Activated B cell treated with CpG ODN at 0.5 μM for 24 hours (primary cell): ENCODE measurements at regions not wholly inside any gene's neighbourhood (a gene's known extent, or its start where the extent isn't known, plus 50 kb on each side); places are given as distances from the start of the nearest gene placed in this dataset.

ENCODE experiments used
- ATAC-seq: fragments of 200-7000 bp; cut with Tn5 transposase; one replicate; pipeline ENCODE4 v1.10.0; 2021; ENCODE audit warnings: low read depth, mild to moderate bottlenecking, moderate library complexity
- CTCF ChIA-PET: fragments of 350-600 bp; sonication (Branson Sonifier 250); formaldehyde crosslinking; loops from one replicate; lab custom pipeline; 2021; ENCODE audit warnings: antibody characterized with exemption; lab: Charles Lee
- POLR2A ChIA-PET: fragments of 350-600 bp; sonication (Branson Sonifier 250); formaldehyde crosslinking; loops from one replicate; lab custom pipeline; 2021; ENCODE audit warnings: antibody characterized with exemption; lab: Charles Lee
- DNase-seq: peaks from one replicate; pipeline ENCODE4 v3.0.0; 2022
- H3K27ac Mint-ChIP-seq: one replicate; pipeline ENCODE4 v1.8.0; 2020; ENCODE audit warnings: mixed read lengths
- H3K27me3 Mint-ChIP-seq: one replicate; pipeline ENCODE4 v1.8.0; 2021; ENCODE audit warnings: mixed read lengths
- H3K36me3 Mint-ChIP-seq: one replicate; pipeline ENCODE4 v1.8.0; 2021; ENCODE audit warnings: low read depth, mixed read lengths
- H3K4me1 Mint-ChIP-seq: one replicate; pipeline ENCODE4 v1.8.0; 2021; ENCODE audit warnings: mixed read lengths
- H3K4me3 Mint-ChIP-seq: one replicate; pipeline ENCODE4 v1.8.0; 2020; ENCODE audit warnings: mild to moderate bottlenecking, mixed read lengths
- H3K9me3 Mint-ChIP-seq: one replicate; pipeline ENCODE4 v1.8.0; 2020; ENCODE audit warnings: mixed read lengths
- intact Hi-C: fragments of 100-400 bp; cut with micrococcal nuclease; formaldehyde crosslinking; loops from one replicate; pipeline ENCODE4 v1.15.1; 2024
- TF ChIP-seq, protein P1 (sequence below): fragments of 200-600 bp; IDR thresholded peaks from one replicate; pipeline ENCODE4 v1.8.0; 2022; ENCODE audit warnings: antibody characterized with exemption, mild to moderate bottlenecking

DNA sequence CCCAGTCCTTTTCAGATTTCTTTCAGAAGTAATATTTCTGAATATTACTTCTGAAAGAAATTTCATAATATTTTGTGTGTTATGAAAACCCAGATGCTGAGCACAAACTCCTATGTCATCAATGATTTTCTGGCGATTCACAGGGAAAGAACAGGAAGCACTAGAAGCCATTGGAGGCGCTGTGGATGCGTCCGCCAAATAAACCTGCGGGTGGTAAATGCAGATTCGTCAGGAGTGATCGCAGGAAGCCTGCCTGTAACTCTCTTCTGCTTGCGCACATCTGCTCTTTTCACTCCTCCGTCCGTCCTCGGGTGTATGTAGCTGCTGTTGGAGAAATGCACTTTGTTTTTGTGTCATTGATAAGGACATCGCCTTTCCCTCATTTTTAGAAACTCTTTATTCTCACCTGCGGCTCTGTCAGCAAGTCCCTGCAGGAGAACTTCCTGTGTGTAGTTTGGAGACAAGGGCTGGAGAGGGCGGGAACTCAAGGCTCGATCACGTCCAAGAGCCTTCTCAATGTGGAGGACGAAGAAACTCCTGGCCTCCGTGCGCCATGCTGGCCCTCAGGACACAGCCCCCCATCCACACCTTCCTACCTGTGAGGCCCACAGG lies 483.8 kb downstream of the GALR1 start:
- intact Hi-C loops: no loop called here
- H3K9me3 Mint-ChIP-seq: no peaks in the 10 kb centered on the region
- DNase-seq (no peak), ATAC-seq (no peak)
- no peaks in the 10 kb centered on the region for H3K36me3 Mint-ChIP-seq
- H3K27me3 Mint-ChIP-seq: peaks cover 7% of the 10 kb centered on the region
- no peak overlapping the region for H3K27ac Mint-ChIP-seq
- ChIA-PET CTCF (no interaction called here), POLR2A (no interaction called here)
- H3K4me3 Mint-ChIP-seq: no peak overlapping the region
- H3K4me1 Mint-ChIP-seq: no peaks in the 10 kb centered on the region
- TF ChIP-seq, protein P1, sequence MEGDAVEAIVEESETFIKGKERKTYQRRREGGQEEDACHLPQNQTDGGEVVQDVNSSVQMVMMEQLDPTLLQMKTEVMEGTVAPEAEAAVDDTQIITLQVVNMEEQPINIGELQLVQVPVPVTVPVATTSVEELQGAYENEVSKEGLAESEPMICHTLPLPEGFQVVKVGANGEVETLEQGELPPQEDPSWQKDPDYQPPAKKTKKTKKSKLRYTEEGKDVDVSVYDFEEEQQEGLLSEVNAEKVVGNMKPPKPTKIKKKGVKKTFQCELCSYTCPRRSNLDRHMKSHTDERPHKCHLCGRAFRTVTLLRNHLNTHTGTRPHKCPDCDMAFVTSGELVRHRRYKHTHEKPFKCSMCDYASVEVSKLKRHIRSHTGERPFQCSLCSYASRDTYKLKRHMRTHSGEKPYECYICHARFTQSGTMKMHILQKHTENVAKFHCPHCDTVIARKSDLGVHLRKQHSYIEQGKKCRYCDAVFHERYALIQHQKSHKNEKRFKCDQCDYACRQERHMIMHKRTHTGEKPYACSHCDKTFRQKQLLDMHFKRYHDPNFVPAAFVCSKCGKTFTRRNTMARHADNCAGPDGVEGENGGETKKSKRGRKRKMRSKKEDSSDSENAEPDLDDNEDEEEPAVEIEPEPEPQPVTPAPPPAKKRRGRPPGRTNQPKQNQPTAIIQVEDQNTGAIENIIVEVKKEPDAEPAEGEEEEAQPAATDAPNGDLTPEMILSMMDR: no peak

- no peaks in the 10 kb centered on the region for H3K9me3 Mint-ChIP-seq
- H3K4me1 Mint-ChIP-seq: no peaks in the 10 kb centered on the region
- TF ChIP-seq, protein P1: no peak
- ATAC-seq (no peak), DNase-seq (no peak)
- ChIA-PET POLR2A (no interaction called here), CTCF (no interaction called here)
- H3K27ac Mint-ChIP-seq: no peak overlapping the region
- H3K4me3 Mint-ChIP-seq: no peak overlapping the region
- H3K27me3 Mint-ChIP-seq: peaks cover 7% of the 10 kb centered on the region
- intact Hi-C loops: no loop called here
- H3K36me3 Mint-ChIP-seq: no peaks in the 10 kb centered on the region
These were observed 487.2 kb downstream of the GALR1 start for GRCh38 chr18:77736842-77737241.

DNA sequence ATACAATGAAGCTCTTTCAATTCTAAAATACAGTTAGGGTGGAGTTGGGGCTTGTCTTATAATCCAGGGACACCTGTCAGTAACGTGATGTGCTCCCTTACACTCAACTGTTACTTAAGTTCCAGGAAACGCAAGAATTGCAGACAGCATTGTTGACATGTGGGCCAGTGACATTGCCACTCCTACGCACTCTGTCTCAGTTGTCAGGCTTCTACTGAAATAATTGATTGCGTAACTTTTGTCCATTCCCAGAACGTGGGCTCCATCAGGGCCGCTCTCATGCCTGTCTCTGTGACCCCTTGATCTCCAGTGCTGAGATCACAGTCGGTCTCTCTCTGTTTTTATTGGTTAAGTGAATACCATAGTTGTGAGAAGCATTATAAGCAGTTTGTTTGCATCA lies 487.8 kb downstream of the GALR1 start:
- Mint-ChIP-seq H3K36me3 (no peaks in the 10 kb centered on the region), H3K27ac (no peak overlapping the region), H3K4me3 (no peak overlapping the region), H3K4me1 (no peaks in the 10 kb centered on the region), H3K9me3 (no peaks in the 10 kb centered on the region), H3K27me3 (peaks cover 7% of the 10 kb centered on the region)
- ATAC-seq: no peak
- CTCF ChIA-PET: no interaction called here
- TF ChIP-seq, protein P1: no peak
- POLR2A ChIA-PET: no interaction called here
- DNase-seq: no peak
- intact Hi-C loops: no loop called here

DNA sequence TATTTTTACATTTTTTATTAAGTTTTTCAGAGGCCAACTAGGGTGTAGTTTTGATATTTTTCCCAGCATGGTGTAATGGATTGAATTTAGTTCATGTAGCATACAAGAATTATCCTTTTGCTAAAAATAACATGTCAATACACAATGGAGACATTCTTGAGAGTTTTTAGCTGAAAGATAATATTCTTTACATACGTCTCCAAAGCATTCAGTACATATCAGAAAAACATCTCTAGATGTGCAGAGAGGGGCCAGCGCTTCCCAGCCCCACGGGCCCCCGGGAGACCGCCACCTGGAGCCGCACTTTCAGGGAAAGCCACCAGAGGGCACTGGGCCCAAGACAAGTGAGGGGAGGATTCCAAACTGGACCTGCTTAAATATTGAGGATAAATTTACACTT lies 499.4 kb downstream of the GALR1 start:
- H3K36me3 Mint-ChIP-seq: no peaks in the 10 kb centered on the region
- peaks cover 5% of the 10 kb centered on the region for H3K27me3 Mint-ChIP-seq

DNA sequence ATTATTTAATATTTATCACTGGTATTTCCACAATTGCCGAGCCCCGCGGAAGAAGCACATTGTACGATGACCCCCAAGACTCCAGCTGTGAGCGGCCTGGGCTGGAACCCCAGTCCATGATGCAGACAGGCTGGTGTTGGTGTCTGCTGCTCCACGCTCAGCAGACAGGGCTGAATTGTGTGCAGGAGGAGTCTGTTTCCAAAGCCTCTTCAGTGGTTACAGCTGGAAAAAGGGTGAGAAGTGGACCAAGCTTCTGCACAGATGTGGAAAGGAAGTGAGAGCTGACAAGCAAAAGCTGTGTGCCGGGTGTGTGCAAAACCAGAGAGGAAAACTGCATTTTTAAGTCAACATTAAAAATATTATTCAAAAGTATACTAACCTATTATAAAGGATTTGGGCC lies 500.4 kb downstream of the GALR1 start:
- ATAC-seq: no peak
- CTCF ChIA-PET: no interaction called here
- intact Hi-C loops: no loop called here

More for the DNA sequence above, 499.4 kb downstream of the GALR1 start:
- ChIA-PET CTCF (no interaction called here), POLR2A (no interaction called here)
- no peak for ATAC-seq
- H3K4me1 Mint-ChIP-seq: no peaks in the 10 kb centered on the region
- TF ChIP-seq, protein P1: no peak
- H3K27ac Mint-ChIP-seq: no peak overlapping the region
- DNase-seq: no peak
- no peak overlapping the region for H3K4me3 Mint-ChIP-seq
- intact Hi-C loops: no loop called here
- H3K9me3 Mint-ChIP-seq: no peaks in the 10 kb centered on the region

More for the DNA sequence above, 500.4 kb downstream of the GALR1 start:
- DNase-seq: no peak
- Mint-ChIP-seq H3K27ac (no peak overlapping the region), H3K27me3 (peaks cover 5% of the 10 kb centered on the region), H3K36me3 (no peaks in the 10 kb centered on the region), H3K9me3 (no peaks in the 10 kb centered on the region), H3K4me3 (no peak overlapping the region), H3K4me1 (no peaks in the 10 kb centered on the region)
- TF ChIP-seq, protein P1: no peak
- POLR2A ChIA-PET: no interaction called here
